ENCODE measurements at regions not wholly inside any gene's neighbourhood (a gene's known extent, or its start where the extent isn't known, plus 50 kb on each side); places are given as distances from the start of the nearest gene placed in this dataset.

DNA sequence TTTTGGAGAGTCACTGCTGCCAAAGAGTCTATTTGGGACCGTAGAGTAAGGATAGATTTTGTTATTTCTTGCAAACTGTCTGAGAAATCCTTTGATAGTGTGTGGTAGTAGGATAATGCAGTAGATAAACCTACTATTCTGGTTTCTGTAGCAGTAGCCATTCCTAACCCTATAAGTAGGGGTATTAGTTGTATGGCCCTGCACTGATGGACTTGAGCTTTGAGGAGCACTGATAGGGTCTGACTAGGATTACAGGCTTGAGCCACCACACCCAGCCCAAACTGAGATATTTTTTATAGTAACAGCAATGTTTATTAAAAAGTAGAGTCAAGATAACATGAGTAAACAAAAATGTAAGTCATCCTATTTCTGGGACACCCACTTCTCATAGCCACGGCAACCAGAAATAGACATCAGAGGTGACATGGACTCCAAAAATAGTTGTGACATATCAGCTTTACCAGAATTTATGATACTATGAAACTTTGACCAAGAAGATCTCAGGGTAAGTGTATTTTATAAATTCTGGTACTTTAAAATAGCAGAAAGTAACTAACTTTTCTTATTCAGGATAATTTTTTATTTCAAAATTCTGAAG, 479.1 kb downstream of the SUCLA2 start:
- Histone ChIP-seq H3K36me3 (no peaks in the 10 kb centered on the region), H3K27me3 (no peaks in the 10 kb centered on the region), H3K27ac (peak overlapping the region in 8 of 12 donors; percentile 22 to 65 (median 49)), H3K9me3 (no peaks in the 10 kb centered on the region), H3K4me3 (no peak overlapping the region), H3K4me1 (peaks cover 0 to 13% (median 0%) of the 10 kb centered on the region in 12 donors)
- TF ChIP-seq POLR2A (IDR thresholded peaks at IDR 0.05) = no peak
- TF ChIP-seq, protein P1, sequence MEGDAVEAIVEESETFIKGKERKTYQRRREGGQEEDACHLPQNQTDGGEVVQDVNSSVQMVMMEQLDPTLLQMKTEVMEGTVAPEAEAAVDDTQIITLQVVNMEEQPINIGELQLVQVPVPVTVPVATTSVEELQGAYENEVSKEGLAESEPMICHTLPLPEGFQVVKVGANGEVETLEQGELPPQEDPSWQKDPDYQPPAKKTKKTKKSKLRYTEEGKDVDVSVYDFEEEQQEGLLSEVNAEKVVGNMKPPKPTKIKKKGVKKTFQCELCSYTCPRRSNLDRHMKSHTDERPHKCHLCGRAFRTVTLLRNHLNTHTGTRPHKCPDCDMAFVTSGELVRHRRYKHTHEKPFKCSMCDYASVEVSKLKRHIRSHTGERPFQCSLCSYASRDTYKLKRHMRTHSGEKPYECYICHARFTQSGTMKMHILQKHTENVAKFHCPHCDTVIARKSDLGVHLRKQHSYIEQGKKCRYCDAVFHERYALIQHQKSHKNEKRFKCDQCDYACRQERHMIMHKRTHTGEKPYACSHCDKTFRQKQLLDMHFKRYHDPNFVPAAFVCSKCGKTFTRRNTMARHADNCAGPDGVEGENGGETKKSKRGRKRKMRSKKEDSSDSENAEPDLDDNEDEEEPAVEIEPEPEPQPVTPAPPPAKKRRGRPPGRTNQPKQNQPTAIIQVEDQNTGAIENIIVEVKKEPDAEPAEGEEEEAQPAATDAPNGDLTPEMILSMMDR (IDR thresholded peaks at IDR 0.05) = no peak
- DNase-seq (peak in 1 of 5 donors; percentile 13), ATAC-seq (peak; percentile 73 to 87 (median 82))
- intact Hi-C loops (cut with DNase I) = no loop called here
- WGBS, 4 donors = 59 to 67% (median 63%) methylated on average over 2 of the region's 2 CpGs

GRCh38 chr13:47519626-47520025, 481.4 kb downstream of the SUCLA2 start:
- Histone ChIP-seq H3K4me3 (no peak overlapping the region), H3K4me1 (peaks cover 0 to 13% (median 0%) of the 10 kb centered on the region in 12 donors), H3K27me3 (no peaks in the 10 kb centered on the region), H3K9me3 (peaks cover 0 to 13% (median 4%) of the 10 kb centered on the region in 12 donors), H3K36me3 (no peaks in the 10 kb centered on the region), H3K27ac (no peak overlapping the region)
- intact Hi-C loops (cut with DNase I) = no loop called here
- TF ChIP-seq POLR2A (IDR thresholded peaks at IDR 0.05) = no peak
- TF ChIP-seq, protein P1 (IDR thresholded peaks at IDR 0.05) = no peak
- DNase-seq (no peak), ATAC-seq (no peak)
- 26 to 39% (median 33%) methylated on average over 2 of the region's 2 CpGs for WGBS, 4 donors

DNA sequence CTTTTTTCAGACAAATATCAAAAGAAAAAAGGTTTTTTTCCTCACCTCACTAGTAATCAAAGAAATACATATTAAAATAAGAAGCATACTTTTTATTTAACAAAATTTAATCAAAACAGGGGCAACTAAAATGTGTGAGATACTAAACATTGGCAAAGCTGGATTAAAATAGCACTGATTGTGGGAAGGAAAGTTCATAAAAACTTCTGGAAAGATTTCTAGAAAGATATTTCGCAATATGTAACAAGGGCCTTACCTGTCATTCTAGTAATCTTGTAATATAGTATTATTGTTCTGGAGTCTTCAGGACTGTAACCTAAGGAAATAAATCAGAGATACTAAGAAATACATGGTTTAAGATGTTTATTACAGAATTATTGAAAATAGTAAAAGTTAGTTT, 482.5 kb downstream of the SUCLA2 start:
- H3K4me1 ChIP-seq = peaks cover 0 to 13% (median 0%) of the 10 kb centered on the region in 12 donors
- 91 to 95% (median 94%) methylated on average over 1 of the region's 1 CpG for WGBS, 4 donors
- TF ChIP-seq, protein P1 (IDR thresholded peaks at IDR 0.05) = no peak
- TF ChIP-seq POLR2A (IDR thresholded peaks at IDR 0.05) = no peak
- DNase-seq (no peak), ATAC-seq (no peak)
- intact Hi-C loops (cut with DNase I) = no loop called here
- no peak overlapping the region for H3K4me3 ChIP-seq
- H3K9me3 ChIP-seq = peaks cover 0 to 18% (median 4%) of the 10 kb centered on the region in 12 donors
- H3K27ac ChIP-seq = no peak overlapping the region
- H3K27me3 ChIP-seq = no peaks in the 10 kb centered on the region
- no peaks in the 10 kb centered on the region for H3K36me3 ChIP-seq

- DNase-seq (no peak), ATAC-seq (no peak)
- TF ChIP-seq, protein P1 (IDR thresholded peaks at IDR 0.05) = no peak
- no peak for TF ChIP-seq POLR2A (IDR thresholded peaks at IDR 0.05)
- H3K4me3 ChIP-seq = no peak overlapping the region
- H3K4me1 ChIP-seq = peaks cover 0 to 11% (median 0%) of the 10 kb centered on the region in 12 donors
- 68 to 82% (median 75%) methylated on average over 1 of the region's 1 CpG for WGBS, 4 donors
- H3K9me3 ChIP-seq = peaks cover 0 to 18% (median 4%) of the 10 kb centered on the region in 12 donors
- intact Hi-C loops (cut with DNase I) = no loop called here
- H3K27me3 ChIP-seq = no peaks in the 10 kb centered on the region
- no peak overlapping the region for H3K27ac ChIP-seq
- no peaks in the 10 kb centered on the region for H3K36me3 ChIP-seq
Observed at GRCh38 chr13:47511647-47512046, 489.4 kb downstream of the SUCLA2 start.

Measured in heart left ventricle (tissue), 16 donors.